Tibial artery (tissue), 4 donors: ENCODE measurements at regions not wholly inside any gene's neighbourhood (a gene's known extent, or its start where the extent isn't known, plus 50 kb on each side); places are given as distances from the start of the nearest gene placed in this dataset.

ENCODE experiments used
- DNase-seq, 2 donors: peaks; one replicate each; pipeline ENCODE4 v3.0.0-alpha.2; 2019
- H3K27ac ChIP-seq, 2 donors: fragments of 200-600 bp; sonication (generic) in 1 of 2; 1 replicate in 1 of 2; 2 replicates in 1 of 2; pipeline ENCODE4 v1.5.1; 2018 to 2019; ENCODE audit warnings: mild to moderate bottlenecking in 1 of 2
- H3K27me3 ChIP-seq, 2 donors: fragments of 200-600 bp; sonication (generic) in 1 of 2; one replicate each; pipeline versions ENCODE4 v1.5.1 to v1.6.0; 2016 to 2019
- H3K36me3 ChIP-seq, 3 donors: fragments of 200-600 bp; sonication (generic) in 2 of 3; one replicate each; pipeline ENCODE4 v1.5.1; 2016 to 2019; ENCODE audit warnings: mild to moderate bottlenecking in 2 of 3
- H3K4me1 ChIP-seq, 4 donors: fragments of 200-600 bp; sonication (generic) in 2 of 4; 1 replicate in 3 of 4; 2 replicates in 1 of 4; pipeline ENCODE4 v1.5.1; 2016 to 2019
- H3K4me3 ChIP-seq, 2 donors: fragments of 200-600 bp; sonication (generic) in 1 of 2; 1 replicate in 1 of 2; 2 replicates in 1 of 2; pipeline ENCODE4 v1.5.1; 2018 to 2019; ENCODE audit warnings: mild to moderate bottlenecking in 2 of 2
- H3K9me3 ChIP-seq, 3 donors: fragments of 200-600 bp; sonication (generic) in 1 of 3; one replicate each; pipeline ENCODE4 v1.5.1; 2016 to 2019
- intact Hi-C: fragments of 100-400 bp; cut with DNase I; formaldehyde crosslinking; loops from one replicate; pipeline ENCODE4 v1.15.0; 2023; ENCODE audit warnings: low total_unique reads
- TF ChIP-seq, protein P1 (sequence below), 2 experiments: fragments of 200-600 bp in 1 of 2; fragments of 450-650 bp in 1 of 2; IDR thresholded peaks; one replicate each; pipeline ENCODE4 v1.5.1; 2017 to 2019; ENCODE audit warnings: antibody characterized with exemption in 2 of 2, mild to moderate bottlenecking in 1 of 2, moderate library complexity in 1 of 2

GRCh38 chrX:40333344-40333743, 235.6 kb upstream of the BCOR start:
- no peaks in the 10 kb centered on the region for H3K4me1 ChIP-seq
- no peak overlapping the region for H3K27ac ChIP-seq
- TF ChIP-seq, protein P1, sequence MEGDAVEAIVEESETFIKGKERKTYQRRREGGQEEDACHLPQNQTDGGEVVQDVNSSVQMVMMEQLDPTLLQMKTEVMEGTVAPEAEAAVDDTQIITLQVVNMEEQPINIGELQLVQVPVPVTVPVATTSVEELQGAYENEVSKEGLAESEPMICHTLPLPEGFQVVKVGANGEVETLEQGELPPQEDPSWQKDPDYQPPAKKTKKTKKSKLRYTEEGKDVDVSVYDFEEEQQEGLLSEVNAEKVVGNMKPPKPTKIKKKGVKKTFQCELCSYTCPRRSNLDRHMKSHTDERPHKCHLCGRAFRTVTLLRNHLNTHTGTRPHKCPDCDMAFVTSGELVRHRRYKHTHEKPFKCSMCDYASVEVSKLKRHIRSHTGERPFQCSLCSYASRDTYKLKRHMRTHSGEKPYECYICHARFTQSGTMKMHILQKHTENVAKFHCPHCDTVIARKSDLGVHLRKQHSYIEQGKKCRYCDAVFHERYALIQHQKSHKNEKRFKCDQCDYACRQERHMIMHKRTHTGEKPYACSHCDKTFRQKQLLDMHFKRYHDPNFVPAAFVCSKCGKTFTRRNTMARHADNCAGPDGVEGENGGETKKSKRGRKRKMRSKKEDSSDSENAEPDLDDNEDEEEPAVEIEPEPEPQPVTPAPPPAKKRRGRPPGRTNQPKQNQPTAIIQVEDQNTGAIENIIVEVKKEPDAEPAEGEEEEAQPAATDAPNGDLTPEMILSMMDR (IDR thresholded peaks at IDR 0.05), result no peak
- peaks cover 0 to 6% (median 5%) of the 10 kb centered on the region in 3 donors for H3K9me3 ChIP-seq
- H3K27me3 ChIP-seq, result no peaks in the 10 kb centered on the region
- H3K36me3 ChIP-seq, result no peaks in the 10 kb centered on the region
- intact Hi-C loops, result no loop called here
- DNase-seq, result no peak
- H3K4me3 ChIP-seq, result no peak overlapping the region

DNA sequence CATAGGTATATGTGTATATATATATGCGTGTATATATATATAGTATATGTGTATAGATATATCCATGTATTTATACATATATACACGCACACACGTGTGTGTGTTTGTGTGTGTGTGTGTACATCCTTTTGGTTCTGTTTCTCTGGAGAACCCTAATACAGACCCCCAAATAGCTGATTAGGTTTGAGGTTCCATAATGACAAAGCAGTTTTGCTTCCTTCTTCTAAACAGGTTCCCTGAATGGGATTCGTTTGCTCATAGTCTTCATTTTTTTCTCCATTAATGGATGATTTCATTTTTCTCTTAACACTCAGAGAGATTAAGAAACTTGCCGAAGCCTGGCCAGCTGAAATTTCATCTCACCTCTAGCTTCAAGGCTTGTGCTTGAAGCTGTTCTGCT, 234.0 kb upstream of the BCOR start:
- H3K27me3 ChIP-seq, result no peaks in the 10 kb centered on the region
- no peaks in the 10 kb centered on the region for H3K4me1 ChIP-seq
- H3K27ac ChIP-seq, result no peak overlapping the region
- no peaks in the 10 kb centered on the region for H3K36me3 ChIP-seq
- TF ChIP-seq, protein P1 (IDR thresholded peaks at IDR 0.05), result no peak
- DNase-seq, result no peak
- H3K4me3 ChIP-seq, result no peak overlapping the region
- H3K9me3 ChIP-seq, result peaks cover 0 to 6% (median 5%) of the 10 kb centered on the region in 3 donors
- intact Hi-C loops, result no loop called here

GRCh38 chrX:40331353-40331752, 233.6 kb upstream of the BCOR start:
- intact Hi-C loops, result no loop called here
- TF ChIP-seq, protein P1 (IDR thresholded peaks at IDR 0.05), result no peak
- Histone ChIP-seq H3K27ac (no peak overlapping the region), H3K9me3 (peaks cover 0 to 6% (median 5%) of the 10 kb centered on the region in 3 donors), H3K27me3 (no peaks in the 10 kb centered on the region), H3K4me3 (no peak overlapping the region), H3K4me1 (no peaks in the 10 kb centered on the region), H3K36me3 (no peaks in the 10 kb centered on the region)
- no peak for DNase-seq

GRCh38 chrX:40329616-40330015, 231.9 kb upstream of the BCOR start:
- intact Hi-C loops, result no loop called here
- Histone ChIP-seq H3K9me3 (peaks cover 0 to 6% (median 5%) of the 10 kb centered on the region in 3 donors), H3K4me3 (no peak overlapping the region), H3K36me3 (no peaks in the 10 kb centered on the region), H3K27ac (no peak overlapping the region), H3K27me3 (no peaks in the 10 kb centered on the region), H3K4me1 (no peaks in the 10 kb centered on the region)
- no peak for DNase-seq
- TF ChIP-seq, protein P1 (IDR thresholded peaks at IDR 0.05), result no peak

- Histone ChIP-seq H3K27ac (no peak overlapping the region), H3K4me3 (no peak overlapping the region), H3K36me3 (no peaks in the 10 kb centered on the region), H3K9me3 (peaks cover 0 to 1% (median 0%) of the 10 kb centered on the region in 3 donors), H3K4me1 (no peaks in the 10 kb centered on the region), H3K27me3 (no peaks in the 10 kb centered on the region)
- no peak for DNase-seq
- TF ChIP-seq, protein P1 (IDR thresholded peaks at IDR 0.05), result no peak
- intact Hi-C loops, result no loop called here
These were observed 229.3 kb upstream of the BCOR start for GRCh38 chrX:40327085-40327484.
